ENCODE measurements at regions not wholly inside any gene's neighbourhood (a gene's known extent, or its start where the extent isn't known, plus 50 kb on each side); places are given as distances from the start of the nearest gene placed in this dataset.
A peak's percentile ranks its signal among the peaks of the same experiment; 100 is the strongest.

GRCh38 chr14:53743371-53743770, 213.3 kb downstream of the BMP4 start:
- no peak overlapping the region for H3K4me3 ChIP-seq
- ATAC-seq (no peak), DNase-seq (ENCODE audit: low read depth in 1 of 2, low spot score in 1 of 2) (no peak), FAIRE-seq (no peak)
- H3K27ac ChIP-seq, result no peak overlapping the region
- POLR2A ChIA-PET, result no interaction called here
- CTCF ChIA-PET, result no interaction called here
- H3K4me1 ChIP-seq, result 0 out of 3 replicates have a peak, but pooled peaks cover under 1% of the 10 kb centered on the region
- no peaks in the 10 kb centered on the region for H3K9me3 ChIP-seq
- TF ChIP-seq, protein P1, sequence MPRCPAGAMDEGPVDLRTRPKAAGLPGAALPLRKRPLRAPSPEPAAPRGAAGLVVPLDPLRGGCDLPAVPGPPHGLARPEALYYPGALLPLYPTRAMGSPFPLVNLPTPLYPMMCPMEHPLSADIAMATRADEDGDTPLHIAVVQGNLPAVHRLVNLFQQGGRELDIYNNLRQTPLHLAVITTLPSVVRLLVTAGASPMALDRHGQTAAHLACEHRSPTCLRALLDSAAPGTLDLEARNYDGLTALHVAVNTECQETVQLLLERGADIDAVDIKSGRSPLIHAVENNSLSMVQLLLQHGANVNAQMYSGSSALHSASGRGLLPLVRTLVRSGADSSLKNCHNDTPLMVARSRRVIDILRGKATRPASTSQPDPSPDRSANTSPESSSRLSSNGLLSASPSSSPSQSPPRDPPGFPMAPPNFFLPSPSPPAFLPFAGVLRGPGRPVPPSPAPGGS (IDR thresholded peaks at IDR 0.05), result no peak
- no peak for TF ChIP-seq MAFK (IDR thresholded peaks at IDR 0.05; ENCODE audit: partially characterized antibody)
- TF ChIP-seq, protein P2, sequence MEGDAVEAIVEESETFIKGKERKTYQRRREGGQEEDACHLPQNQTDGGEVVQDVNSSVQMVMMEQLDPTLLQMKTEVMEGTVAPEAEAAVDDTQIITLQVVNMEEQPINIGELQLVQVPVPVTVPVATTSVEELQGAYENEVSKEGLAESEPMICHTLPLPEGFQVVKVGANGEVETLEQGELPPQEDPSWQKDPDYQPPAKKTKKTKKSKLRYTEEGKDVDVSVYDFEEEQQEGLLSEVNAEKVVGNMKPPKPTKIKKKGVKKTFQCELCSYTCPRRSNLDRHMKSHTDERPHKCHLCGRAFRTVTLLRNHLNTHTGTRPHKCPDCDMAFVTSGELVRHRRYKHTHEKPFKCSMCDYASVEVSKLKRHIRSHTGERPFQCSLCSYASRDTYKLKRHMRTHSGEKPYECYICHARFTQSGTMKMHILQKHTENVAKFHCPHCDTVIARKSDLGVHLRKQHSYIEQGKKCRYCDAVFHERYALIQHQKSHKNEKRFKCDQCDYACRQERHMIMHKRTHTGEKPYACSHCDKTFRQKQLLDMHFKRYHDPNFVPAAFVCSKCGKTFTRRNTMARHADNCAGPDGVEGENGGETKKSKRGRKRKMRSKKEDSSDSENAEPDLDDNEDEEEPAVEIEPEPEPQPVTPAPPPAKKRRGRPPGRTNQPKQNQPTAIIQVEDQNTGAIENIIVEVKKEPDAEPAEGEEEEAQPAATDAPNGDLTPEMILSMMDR (IDR thresholded peaks at IDR 0.05), result no peak
- TF ChIP-seq EP300 (IDR thresholded peaks at IDR 0.05), result no peak
- TF ChIP-seq FOXS1 (CRISPR knock-in tag; IDR thresholded peaks at IDR 0.05), result no peak
- TF ChIP-seq RFX5 (IDR thresholded peaks at IDR 0.05), result no peak
- no peak for TF ChIP-seq POLR2A (IDR thresholded peaks at IDR 0.05; ENCODE audit: low read length)
- no peak for TF ChIP-seq JUN (IDR thresholded peaks at IDR 0.05)
- no peak for TF ChIP-seq SREBF2 (IDR thresholded peaks at IDR 0.05)
- TF ChIP-seq, protein P3, sequence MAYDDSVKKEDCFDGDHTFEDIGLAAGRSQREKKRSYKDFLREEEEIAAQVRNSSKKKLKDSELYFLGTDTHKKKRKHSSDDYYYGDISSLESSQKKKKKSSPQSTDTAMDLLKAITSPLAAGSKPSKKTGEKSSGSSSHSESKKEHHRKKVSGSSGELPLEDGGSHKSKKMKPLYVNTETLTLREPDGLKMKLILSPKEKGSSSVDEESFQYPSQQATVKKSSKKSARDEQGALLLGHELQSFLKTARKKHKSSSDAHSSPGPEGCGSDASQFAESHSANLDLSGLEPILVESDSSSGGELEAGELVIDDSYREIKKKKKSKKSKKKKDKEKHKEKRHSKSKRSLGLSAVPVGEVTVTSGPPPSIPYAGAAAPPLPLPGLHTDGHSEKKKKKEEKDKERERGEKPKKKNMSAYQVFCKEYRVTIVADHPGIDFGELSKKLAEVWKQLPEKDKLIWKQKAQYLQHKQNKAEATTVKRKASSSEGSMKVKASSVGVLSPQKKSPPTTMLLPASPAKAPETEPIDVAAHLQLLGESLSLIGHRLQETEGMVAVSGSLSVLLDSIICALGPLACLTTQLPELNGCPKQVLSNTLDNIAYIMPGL (CRISPR knock-in tag; IDR thresholded peaks at IDR 0.05; ENCODE audit: borderline replicate concordance), result no peak
- TF ChIP-seq BHLHE40 (IDR thresholded peaks at IDR 0.05; ENCODE audit: low read depth, low read length), result no peak
- no peak for TF ChIP-seq POLR2AphosphoS2 (conservative IDR thresholded peaks at IDR 0.05; ENCODE audit: low read length)
- WGBS (ENCODE audit: missing lambda C conversion rate), result 84% methylated on average over 5 of the region's 5 CpGs
- H3K4me2 ChIP-seq, result no peak overlapping the region

DNA sequence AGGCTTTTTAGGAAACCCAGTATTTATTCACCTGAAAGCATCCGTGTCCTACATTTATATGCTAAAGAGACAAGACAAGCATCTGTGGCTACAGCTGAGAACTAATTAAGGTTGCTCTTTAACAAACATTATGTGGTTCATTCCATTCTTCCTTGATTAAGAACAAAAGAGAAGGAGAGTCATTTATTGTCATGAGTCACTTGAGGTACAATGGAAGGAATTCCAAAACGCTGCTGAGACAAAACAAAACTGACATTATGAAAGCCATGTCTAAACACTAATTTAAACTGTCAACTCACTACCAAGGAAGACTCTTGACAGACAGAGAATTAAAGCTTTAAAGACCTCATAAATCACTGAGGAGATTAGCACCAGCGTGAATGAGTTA, 214.4 kb downstream of the BMP4 start:
- 86% methylated on average over 3 of the region's 3 CpGs for WGBS (ENCODE audit: missing lambda C conversion rate)
- ATAC-seq (no peak), DNase-seq (ENCODE audit: low read depth in 1 of 2, low spot score in 1 of 2) (no peak), FAIRE-seq (peak; percentile 65)
- Histone ChIP-seq H3K4me2 (no peak overlapping the region), H3K9me3 (no peaks in the 10 kb centered on the region), H3K4me3 (no peak overlapping the region), H3K27ac (no peak overlapping the region), H3K4me1 (no peaks in the 10 kb centered on the region)
- CTCF ChIA-PET, result interaction anchor here (0.8 to 2.0 kb wide), 3 partner anchors 10 to 45 kb away, joined by 3 to 6 read pairs (median 4); no protein-coding TSS in a partner anchor
- POLR2A ChIA-PET, result no interaction called here
- TF ChIP-seq CHD2 (IDR thresholded peaks at IDR 0.05; ENCODE audit: low read length, partially characterized antibody) (no peak), JUNB (IDR thresholded peaks at IDR 0.05) (no peak), JUN (IDR thresholded peaks at IDR 0.05) (no peak), EHF (CRISPR knock-in tag; IDR thresholded peaks at IDR 0.05) (no peak), NPAS2 (CRISPR knock-in tag; IDR thresholded peaks at IDR 0.05; ENCODE audit: borderline replicate concordance) (no peak), GATA3 (IDR thresholded peaks at IDR 0.05; ENCODE audit: borderline replicate concordance) (no peak), ZNF302 (CRISPR knock-in tag; IDR thresholded peaks at IDR 0.05) (no peak), NR3C1 (IDR thresholded peaks at IDR 0.05) (no peak), FOXS1 (CRISPR knock-in tag; IDR thresholded peaks at IDR 0.05) (no peak), HOXB13 (CRISPR knock-in tag; IDR thresholded peaks at IDR 0.05; ENCODE audit: low read depth) (no peak), SREBF2 (IDR thresholded peaks at IDR 0.05) (no peak)
- TF ChIP-seq, protein P3 (CRISPR knock-in tag; IDR thresholded peaks at IDR 0.05; ENCODE audit: borderline replicate concordance), result no peak
- TF ChIP-seq, protein P2 (IDR thresholded peaks at IDR 0.05), result no peak

Data from A549 (cell line).